A549 (cell line): ENCODE measurements at regions not wholly inside any gene's neighbourhood (a gene's known extent, or its start where the extent isn't known, plus 50 kb on each side); places are given as distances from the start of the nearest gene placed in this dataset.

Experiments
- ATAC-seq, 2 experiments: fragments of 200-7000 bp in 1 of 2; fragments of >200 bp in 1 of 2; cut with Nextera tagmentation in 1 of 2; cut with Tn5 transposase in 1 of 2; 3 replicates each; pipeline versions ENCODE4 v1.8.0 to v1.9.1; 2018 to 2020; ENCODE audit warnings: mild to moderate bottlenecking in 1 of 2, moderate library complexity in 1 of 2
- CTCF ChIA-PET: fragments of 300-600 bp; sonication (Branson Sonifier 250); formaldehyde crosslinking; extraction: SDS; loops from one replicate; lab custom pipeline; 2021; ENCODE audit warnings: antibody characterized with exemption, inconsistent platforms; lab: Yijun Ruan, JAX
- POLR2A ChIA-PET: fragments of 350-600 bp; formaldehyde crosslinking; extraction: SDS; loops from one replicate; lab custom pipeline; 2021; ENCODE audit warnings: antibody characterized with exemption, inconsistent platforms; lab: Yijun Ruan, JAX
- DNase-seq, 2 experiments: peaks; one replicate each; pipeline versions ENCODE4 v3.0.0 to v3.0.0-alpha.2; 2011 to 2016; ENCODE audit warnings: low read depth in 1 of 2, low spot score in 1 of 2
- FAIRE-seq: peaks from 2 replicates; lab custom pipeline; 2011; peaks lifted over from hg19 to GRCh38; lab: Jason Lieb, UNC
- H3K27ac ChIP-seq, 2 experiments: fragments of >200 bp; sonication (Bioruptor Twin); formaldehyde crosslinking; 3 replicates each; pipeline ENCODE4 v1.5.1; 2016 to 2017
- H3K4me1 ChIP-seq: fragments of >200 bp; sonication (Bioruptor Twin); formaldehyde crosslinking; 3 replicates; pipeline ENCODE4 v1.6.1; 2016
- H3K4me2 ChIP-seq: fragments of >200 bp; sonication (Bioruptor Twin); formaldehyde crosslinking; 3 replicates; pipeline ENCODE4 v1.6.1; 2016
- H3K4me3 ChIP-seq: fragments of >200 bp; sonication (Bioruptor Twin); formaldehyde crosslinking; 3 replicates; pipeline ENCODE4 v1.5.1; 2016
- H3K9me3 ChIP-seq: fragments of >200 bp; sonication (Bioruptor Twin); formaldehyde crosslinking; 3 replicates; pipeline ENCODE4 v1.6.1; 2016
- BHLHE40 ChIP-seq: IDR thresholded peaks from 2 replicates; pipeline ENCODE4 v1.6.1; 2012; ENCODE audit warnings: low read depth, low read length, inconsistent platforms
- CBX8 ChIP-seq: fragments of 200-600 bp; sonication (generic); IDR thresholded peaks from 2 replicates; pipeline ENCODE4 v1.6.1; 2016
- CHD2 ChIP-seq: fragments of 150-350 bp; IDR thresholded peaks from 2 replicates; pipeline ENCODE4 v1.6.1; 2014; ENCODE audit warnings: low read length; ENCODE audit not compliant: partially characterized antibody
- CHD4 ChIP-seq: fragments of 200-600 bp; sonication (generic); IDR thresholded peaks from 2 replicates; pipeline ENCODE4 v1.6.1; 2016; ENCODE audit warnings: antibody characterized with exemption, mild to moderate bottlenecking, borderline replicate concordance
- EP300 ChIP-seq, 2 experiments: fragments of >200 bp; sonication (Bioruptor Twin); formaldehyde crosslinking; IDR thresholded peaks; 2 replicates in 1 of 2; 3 replicates in 1 of 2; pipeline ENCODE4 v1.6.1; 2016 to 2017
- FOSL2 ChIP-seq, 2 experiments: fragments of 450-650 bp in 1 of 2; fragments of >200 bp in 1 of 2; sonication (Bioruptor Twin) in 1 of 2; formaldehyde crosslinking; IDR thresholded peaks; 2 replicates each; pipeline versions ENCODE4 v1.5.0 to v1.6.1; 2016 to 2020; ENCODE audit warnings: mild to moderate bottlenecking in 1 of 2, moderate library complexity in 1 of 2
- GATA3 ChIP-seq: IDR thresholded peaks from 2 replicates; pipeline ENCODE4 v1.6.1; 2012; ENCODE audit warnings: borderline replicate concordance
- HDAC2 ChIP-seq: fragments of 200-600 bp; sonication (generic); IDR thresholded peaks from 2 replicates; pipeline ENCODE4 v1.6.1; 2016
- HOXB13 ChIP-seq: fragments of 250-450 bp; sonication (Bioruptor Pico); IDR thresholded peaks from 2 replicates; pipeline ENCODE4 v1.5.0; 2020; ENCODE audit warnings: low read depth, mild to moderate bottlenecking, moderate library complexity
- JUN ChIP-seq, 2 experiments: fragments of >200 bp; sonication (Bioruptor Twin); formaldehyde crosslinking; IDR thresholded peaks; 2 replicates in 1 of 2; 3 replicates in 1 of 2; pipeline ENCODE4 v1.6.1; 2016 to 2017
- JUNB ChIP-seq: fragments of >200 bp; sonication (Bioruptor Twin); formaldehyde crosslinking; IDR thresholded peaks from 2 replicates; pipeline ENCODE4 v1.6.1; 2016
- MAFK ChIP-seq: fragments of 450-650 bp; IDR thresholded peaks from 2 replicates; pipeline ENCODE4 v1.6.1; 2014; ENCODE audit not compliant: partially characterized antibody
- MAZ ChIP-seq: fragments of 150-350 bp; IDR thresholded peaks from 2 replicates; pipeline ENCODE4 v1.6.1; 2014; ENCODE audit warnings: antibody characterized with exemption, low read depth, low read length, borderline replicate concordance
- NPAS2 ChIP-seq: fragments of 250-450 bp; sonication (Bioruptor Pico); IDR thresholded peaks from 2 replicates; pipeline ENCODE4 v1.8.0; 2022; ENCODE audit warnings: mild to moderate bottlenecking, moderate library complexity, borderline replicate concordance
- NR3C1 ChIP-seq: fragments of >200 bp; sonication (Bioruptor Twin); formaldehyde crosslinking; IDR thresholded peaks from 3 replicates; pipeline ENCODE4 v1.6.1; 2017
- PBX3 ChIP-seq: IDR thresholded peaks from 2 replicates; pipeline ENCODE4 v1.6.1; 2012
- POLR2AphosphoS2 ChIP-seq: conservative IDR thresholded peaks from 2 replicates; pipeline ENCODE4 v1.6.1; 2012; ENCODE audit warnings: low read length, improper control_type of control experiment, inconsistent platforms
- RAD21 ChIP-seq, 2 experiments: fragments of >200 bp in 1 of 2; sonication (Bioruptor Twin) in 1 of 2; formaldehyde crosslinking in 1 of 2; IDR thresholded peaks in 1 of 2; conservative IDR thresholded peaks in 1 of 2; 2 replicates in 1 of 2; 3 replicates in 1 of 2; pipeline ENCODE4 v1.6.1; 2012 to 2018; ENCODE audit warnings: inconsistent platforms in 1 of 2
- RARB ChIP-seq: fragments of 250-450 bp; sonication (Bioruptor Pico); IDR thresholded peaks from 2 replicates; pipeline ENCODE4 v1.8.0; 2021; ENCODE audit warnings: mild to moderate bottlenecking, moderate library complexity
- RCOR1 ChIP-seq: fragments of 150-350 bp; IDR thresholded peaks from 2 replicates; pipeline ENCODE4 v1.6.1; 2014; ENCODE audit warnings: antibody characterized with exemption, low read length, low read depth
- USF2 ChIP-seq: fragments of 450-650 bp; IDR thresholded peaks from 2 replicates; pipeline ENCODE4 v1.6.1; 2014; ENCODE audit warnings: antibody characterized with exemption
- ZFP36 ChIP-seq: fragments of 450-650 bp; IDR thresholded peaks from 2 replicates; pipeline ENCODE4 v1.6.1; 2014; ENCODE audit warnings: borderline replicate concordance; ENCODE audit not compliant: partially characterized antibody
- WGBS: methylation state at CpG from one replicate; pipeline ENCODE4 v1.1.6; 2017; ENCODE audit errors: missing lambda C conversion rate; 5-methylcytosine and 5-hydroxymethylcytosine counted together
- TF ChIP-seq, protein P1 (sequence below): fragments of >200 bp; sonication (Bioruptor Twin); formaldehyde crosslinking; IDR thresholded peaks from 3 replicates; pipeline ENCODE4 v1.5.1; 2016

- Histone ChIP-seq H3K4me2 (no peak overlapping the region), H3K9me3 (no peaks in the 10 kb centered on the region), H3K4me3 (no peak overlapping the region), H3K4me1 (peaks cover 12% of the 10 kb centered on the region; the same call in 1 of the 3 replicates), H3K27ac (no peak overlapping the region)
- ATAC-seq (no peak), DNase-seq (no peak), FAIRE-seq (no peak)
- TF ChIP-seq NPAS2: no peak
- no peak for TF ChIP-seq RARB (CRISPR knock-in tag)
- TF ChIP-seq HDAC2: no peak
- TF ChIP-seq, protein P1, sequence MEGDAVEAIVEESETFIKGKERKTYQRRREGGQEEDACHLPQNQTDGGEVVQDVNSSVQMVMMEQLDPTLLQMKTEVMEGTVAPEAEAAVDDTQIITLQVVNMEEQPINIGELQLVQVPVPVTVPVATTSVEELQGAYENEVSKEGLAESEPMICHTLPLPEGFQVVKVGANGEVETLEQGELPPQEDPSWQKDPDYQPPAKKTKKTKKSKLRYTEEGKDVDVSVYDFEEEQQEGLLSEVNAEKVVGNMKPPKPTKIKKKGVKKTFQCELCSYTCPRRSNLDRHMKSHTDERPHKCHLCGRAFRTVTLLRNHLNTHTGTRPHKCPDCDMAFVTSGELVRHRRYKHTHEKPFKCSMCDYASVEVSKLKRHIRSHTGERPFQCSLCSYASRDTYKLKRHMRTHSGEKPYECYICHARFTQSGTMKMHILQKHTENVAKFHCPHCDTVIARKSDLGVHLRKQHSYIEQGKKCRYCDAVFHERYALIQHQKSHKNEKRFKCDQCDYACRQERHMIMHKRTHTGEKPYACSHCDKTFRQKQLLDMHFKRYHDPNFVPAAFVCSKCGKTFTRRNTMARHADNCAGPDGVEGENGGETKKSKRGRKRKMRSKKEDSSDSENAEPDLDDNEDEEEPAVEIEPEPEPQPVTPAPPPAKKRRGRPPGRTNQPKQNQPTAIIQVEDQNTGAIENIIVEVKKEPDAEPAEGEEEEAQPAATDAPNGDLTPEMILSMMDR: no peak
- no peak for TF ChIP-seq PBX3
- no peak for TF ChIP-seq HOXB13
- no peak for TF ChIP-seq RAD21 (conservative IDR thresholded peaks at IDR 0.05 in 1 of 2, IDR thresholded peaks at IDR 0.05 in 1 of 2)
- CTCF ChIA-PET: interaction anchor here (0.6 to 1.7 kb wide), 3 partner anchors 12 to 322 kb away, joined by 3 to 7 read pairs (median 3); no protein-coding TSS in a partner anchor
- POLR2A ChIA-PET: no interaction called here
- WGBS: 92% methylated on average over 3 of the region's 3 CpGs
Measured at GRCh38 chr16:79762217-79762616, 161.7 kb upstream of the MAF start.

DNA sequence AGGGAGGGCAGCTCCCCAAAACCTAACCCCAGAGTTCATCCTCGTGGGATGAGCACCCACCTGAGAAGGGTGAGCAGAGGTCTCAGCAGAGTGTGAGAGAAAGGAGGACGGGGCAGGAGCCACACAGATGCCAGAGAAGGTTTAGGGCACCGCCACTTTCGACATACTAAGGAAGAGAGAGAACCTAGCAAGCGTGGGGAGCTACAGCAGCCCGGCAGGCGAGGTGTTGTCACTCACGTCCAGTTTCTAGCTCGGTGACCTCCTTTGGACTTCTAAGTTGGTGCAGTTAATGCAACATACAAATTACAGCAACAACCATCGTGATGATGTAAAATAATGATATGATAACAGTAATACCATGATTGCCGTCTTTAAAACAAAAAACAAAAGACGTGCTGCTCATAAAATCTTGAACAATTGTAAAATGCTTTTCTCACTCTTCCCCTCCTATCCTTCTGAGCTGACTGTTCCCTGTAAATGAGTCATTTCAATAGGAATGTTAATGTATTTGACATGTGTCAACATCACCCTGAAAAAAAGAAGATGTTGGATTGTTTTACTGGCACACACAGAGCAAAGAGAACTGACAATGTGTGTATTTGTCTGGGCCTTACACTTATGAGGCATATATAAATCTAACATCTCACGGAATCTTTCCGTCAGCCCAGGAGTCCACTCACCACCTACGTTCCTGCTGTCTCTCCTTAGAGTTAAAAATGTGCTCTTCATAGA, 158.2 kb upstream of the MAF start:
- TF ChIP-seq USF2 (no peak), BHLHE40 (no peak), EP300 (IDR thresholded peaks at IDR 0.05) (no peak), CHD2 (no peak), MAFK (no peak), MAZ (no peak), GATA3 (peak; percentile 51; the same call in 1 of the 2 replicates), CHD4 (no peak), FOSL2 (IDR thresholded peaks at IDR 0.05) (peak; percentile 31; the same call in 1 of the 2 replicates), FOSL2 (CRISPR knock-in tag; IDR thresholded peaks at IDR 0.05) (peak; percentile 81), CBX8 (no peak), RCOR1 (no peak), JUNB (peak; percentile 46; the same call in 1 of the 2 replicates)
- POLR2A ChIA-PET: interaction anchor here (1.0 kb wide), 1 partner anchor 12 kb away, joined by 3 read pairs; no protein-coding TSS in a partner anchor
- H3K9me3 ChIP-seq: no peaks in the 10 kb centered on the region
- CTCF ChIA-PET: interaction anchor here (1.4 kb wide), 1 partner anchor 8 kb away, joined by 6 read pairs; no protein-coding TSS in a partner anchor
- WGBS: 48% methylated on average over 15 of the region's 15 CpGs
- DNase-seq (peak; percentile 8 to 46), FAIRE-seq (no peak), ATAC-seq (peak; percentile 75 to 94; a peak in 5 of 6 replicates)
- H3K4me3 ChIP-seq: no peak overlapping the region
- H3K27ac ChIP-seq: no peak overlapping the region; a peak in 1 of 6 replicates
- H3K4me2 ChIP-seq: peak overlapping the region; percentile 28
- H3K4me1 ChIP-seq: peaks cover 12% of the 10 kb centered on the region; the same call in 1 of the 3 replicates

DNA sequence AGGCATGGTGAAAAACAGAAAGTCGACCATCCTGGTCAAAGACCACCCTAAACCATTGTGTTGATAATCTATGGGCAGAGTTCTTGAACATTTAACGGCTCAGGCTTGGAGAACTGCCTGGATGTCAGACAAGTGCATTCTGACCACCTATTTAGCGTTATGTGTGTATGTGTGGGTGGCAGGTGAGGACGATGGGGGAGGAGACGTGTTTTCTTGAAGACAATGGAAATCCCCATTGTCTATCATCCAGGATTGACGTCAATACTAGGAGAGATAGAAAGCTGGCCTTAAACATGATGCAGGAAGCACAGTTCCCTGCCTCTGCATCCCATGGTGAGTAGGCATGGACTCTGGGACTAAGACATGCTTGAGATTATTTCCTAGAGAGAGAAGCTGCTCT, 157.4 kb upstream of the MAF start:
- TF ChIP-seq MAZ: no peak
- no peak for TF ChIP-seq ZFP36
- TF ChIP-seq JUN (IDR thresholded peaks at IDR 0.05): no peak
- TF ChIP-seq HOXB13: no peak
- no peak for TF ChIP-seq RCOR1
- TF ChIP-seq NR3C1: no peak
- TF ChIP-seq POLR2AphosphoS2: no peak
- 79% methylated on average over 6 of the region's 6 CpGs for WGBS
- FAIRE-seq (no peak), ATAC-seq (peak in 1 of 2 experiments; percentile 26; a peak in 1 of 6 replicates), DNase-seq (no peak)
- H3K4me3 ChIP-seq: no peak overlapping the region
- CTCF ChIA-PET: interaction anchor here (1.4 kb wide), 1 partner anchor 9 kb away, joined by 6 read pairs; no protein-coding TSS in a partner anchor
- POLR2A ChIA-PET: no interaction called here
- peaks cover 15% of the 10 kb centered on the region; the same call in 1 of the 3 replicates for H3K4me1 ChIP-seq
- no peak overlapping the region for H3K4me2 ChIP-seq
- no peaks in the 10 kb centered on the region for H3K9me3 ChIP-seq
- H3K27ac ChIP-seq: no peak overlapping the region; a peak in 1 of 6 replicates
